Choroid plexus epithelial cell (primary cell): ENCODE measurements at regions not wholly inside any gene's neighbourhood (a gene's known extent, or its start where the extent isn't known, plus 50 kb on each side); places are given as distances from the start of the nearest gene placed in this dataset.

Experiments
- DNase-seq: peaks from one replicate; pipeline ENCODE4 v3.0.0-alpha.2; 2010; ENCODE audit warnings: low read depth
- H3K4me3 ChIP-seq: 2 replicates; pipeline ENCODE4 v1.5.1; 2011; ENCODE audit warnings: low read depth, mild to moderate bottlenecking, control low read depth, low read length, moderate library complexity
- TF ChIP-seq, protein P1 (sequence below): conservative IDR thresholded peaks from 2 replicates; pipeline ENCODE4 v1.5.1; 2011; ENCODE audit warnings: low read depth, mild to moderate bottlenecking, control low read depth, inconsistent platforms, low read length, moderate library complexity

GRCh38 chr14:86442135-86442534 lies 912.2 kb downstream of the FLRT2 start:
- TF ChIP-seq, protein P1, sequence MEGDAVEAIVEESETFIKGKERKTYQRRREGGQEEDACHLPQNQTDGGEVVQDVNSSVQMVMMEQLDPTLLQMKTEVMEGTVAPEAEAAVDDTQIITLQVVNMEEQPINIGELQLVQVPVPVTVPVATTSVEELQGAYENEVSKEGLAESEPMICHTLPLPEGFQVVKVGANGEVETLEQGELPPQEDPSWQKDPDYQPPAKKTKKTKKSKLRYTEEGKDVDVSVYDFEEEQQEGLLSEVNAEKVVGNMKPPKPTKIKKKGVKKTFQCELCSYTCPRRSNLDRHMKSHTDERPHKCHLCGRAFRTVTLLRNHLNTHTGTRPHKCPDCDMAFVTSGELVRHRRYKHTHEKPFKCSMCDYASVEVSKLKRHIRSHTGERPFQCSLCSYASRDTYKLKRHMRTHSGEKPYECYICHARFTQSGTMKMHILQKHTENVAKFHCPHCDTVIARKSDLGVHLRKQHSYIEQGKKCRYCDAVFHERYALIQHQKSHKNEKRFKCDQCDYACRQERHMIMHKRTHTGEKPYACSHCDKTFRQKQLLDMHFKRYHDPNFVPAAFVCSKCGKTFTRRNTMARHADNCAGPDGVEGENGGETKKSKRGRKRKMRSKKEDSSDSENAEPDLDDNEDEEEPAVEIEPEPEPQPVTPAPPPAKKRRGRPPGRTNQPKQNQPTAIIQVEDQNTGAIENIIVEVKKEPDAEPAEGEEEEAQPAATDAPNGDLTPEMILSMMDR: no peak
- no peak overlapping the region for H3K4me3 ChIP-seq
- DNase-seq: no peak

DNA sequence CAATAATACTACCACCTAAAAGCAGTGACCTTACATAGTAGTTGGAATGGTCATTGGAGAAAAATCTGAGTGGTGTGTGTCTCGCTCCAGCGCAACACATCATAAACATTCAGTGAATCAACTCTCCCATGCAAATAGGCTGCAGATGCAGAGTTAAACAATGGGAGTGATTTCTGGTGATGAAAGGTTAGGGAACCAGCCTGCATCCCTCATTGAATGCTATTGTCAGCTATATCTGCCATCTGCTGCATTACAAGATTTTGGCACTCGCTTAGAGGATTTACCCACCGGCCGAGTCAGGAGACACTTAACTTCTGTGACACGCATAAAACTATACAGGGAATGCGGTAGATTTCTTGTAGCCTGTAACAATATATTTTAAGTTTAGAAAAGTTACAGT lies 900.9 kb downstream of the FLRT2 start:
- no peak overlapping the region for H3K4me3 ChIP-seq
- no peak for DNase-seq
- TF ChIP-seq, protein P1: no peak

DNA sequence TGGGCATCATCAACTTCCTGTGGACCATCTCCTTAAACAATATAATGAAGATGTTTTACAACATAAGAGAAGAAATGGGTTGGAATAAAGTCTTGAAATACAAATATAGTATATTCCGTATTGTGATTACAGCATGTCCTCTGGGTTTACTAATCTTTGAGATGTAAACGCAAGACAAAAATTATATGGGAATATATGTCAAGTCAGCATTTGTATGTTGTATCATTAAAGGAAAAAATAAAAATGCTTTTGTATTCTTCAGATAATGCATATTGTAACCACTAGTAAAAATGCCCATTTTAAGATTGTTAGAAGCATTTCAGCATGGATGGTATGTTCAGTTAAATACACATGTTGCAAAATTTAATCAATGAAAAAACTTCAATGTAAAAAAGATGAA lies 893.3 kb downstream of the FLRT2 start:
- TF ChIP-seq, protein P1: no peak
- H3K4me3 ChIP-seq: no peak overlapping the region
- no peak for DNase-seq

GRCh38 chr14:86420131-86420530 lies 890.2 kb downstream of the FLRT2 start:
- no peak overlapping the region for H3K4me3 ChIP-seq
- TF ChIP-seq, protein P1: no peak
- no peak for DNase-seq

GRCh38 chr14:86414146-86414545 lies 884.2 kb downstream of the FLRT2 start:
- peak; percentile 12 for DNase-seq
- TF ChIP-seq, protein P1: no peak
- no peak overlapping the region for H3K4me3 ChIP-seq

DNA sequence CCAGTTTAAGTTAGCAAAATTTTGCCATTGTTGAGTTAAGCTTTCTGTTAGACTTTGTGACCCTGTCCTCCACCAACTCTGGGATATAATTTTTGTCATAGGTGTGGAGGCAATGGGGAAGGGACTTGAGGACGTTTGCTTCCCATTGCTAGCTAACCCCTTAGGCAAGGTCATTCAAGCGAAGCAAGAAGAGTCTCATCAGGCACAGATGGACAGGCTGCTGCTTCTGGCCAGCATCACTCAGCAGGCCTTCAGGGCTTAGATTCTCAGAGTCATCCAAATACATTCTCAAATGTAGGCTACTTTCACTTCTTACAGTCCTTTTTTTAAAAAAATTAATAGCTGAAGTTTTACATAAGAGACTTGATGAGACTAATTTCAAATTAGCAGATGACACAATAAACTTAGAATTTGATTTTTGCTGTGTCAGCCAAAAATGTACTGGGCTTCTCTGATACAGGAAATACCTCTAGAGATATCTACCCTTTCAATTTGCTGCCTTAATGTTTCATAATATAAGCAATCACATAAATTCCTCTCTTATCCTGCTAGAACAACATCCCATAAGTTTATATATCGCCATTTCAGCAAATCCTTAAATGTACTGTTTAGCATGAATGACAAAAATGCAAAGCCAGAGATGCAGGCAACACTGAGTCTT lies 875.2 kb downstream of the FLRT2 start:
- TF ChIP-seq, protein P1: no peak
- DNase-seq: peak; percentile 42
- no peak overlapping the region for H3K4me3 ChIP-seq

DNA sequence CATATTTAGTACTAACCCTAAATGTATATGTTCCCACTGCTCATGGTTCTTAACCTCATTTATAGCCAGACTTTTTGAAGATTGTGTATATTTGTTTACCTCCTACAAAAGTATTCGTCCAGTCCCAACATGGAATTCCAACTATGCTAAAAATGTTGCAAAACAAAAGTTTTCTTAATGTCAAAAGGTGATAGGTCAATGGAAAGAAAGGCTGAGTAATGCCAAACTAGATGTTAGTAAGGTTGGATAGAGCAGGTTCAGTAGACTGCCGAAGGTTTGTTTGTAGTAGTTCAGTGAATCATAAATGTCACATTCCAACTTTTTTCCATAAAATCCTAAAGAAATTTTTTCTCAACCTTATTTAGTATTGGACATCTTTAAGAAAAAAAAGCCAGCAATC lies 874.5 kb downstream of the FLRT2 start:
- no peak overlapping the region for H3K4me3 ChIP-seq
- DNase-seq: peak; percentile 31
- TF ChIP-seq, protein P1: no peak
